DOHH2 (cell line): ENCODE measurements at regions not wholly inside any gene's neighbourhood (a gene's known extent, or its start where the extent isn't known, plus 50 kb on each side); places are given as distances from the start of the nearest gene placed in this dataset.

ENCODE experiments used
- EZH2phosphoT487 ChIP-seq: fragments of 200-600 bp; sonication (generic); IDR thresholded peaks from 2 replicates; pipeline ENCODE4 v1.6.1; 2017; ENCODE audit warnings: borderline replicate concordance, mild to moderate bottlenecking, antibody characterized with exemption, low read length, moderate library complexity, mixed read lengths
- TF ChIP-seq, protein P1 (sequence below): fragments of 200-600 bp; sonication (generic); IDR thresholded peaks from one replicate; pipeline ENCODE4 v1.5.1; 2014; ENCODE audit warnings: antibody characterized with exemption, mild to moderate bottlenecking, low read depth, low read length; ENCODE audit not compliant: poor library complexity, severe bottlenecking

DNA sequence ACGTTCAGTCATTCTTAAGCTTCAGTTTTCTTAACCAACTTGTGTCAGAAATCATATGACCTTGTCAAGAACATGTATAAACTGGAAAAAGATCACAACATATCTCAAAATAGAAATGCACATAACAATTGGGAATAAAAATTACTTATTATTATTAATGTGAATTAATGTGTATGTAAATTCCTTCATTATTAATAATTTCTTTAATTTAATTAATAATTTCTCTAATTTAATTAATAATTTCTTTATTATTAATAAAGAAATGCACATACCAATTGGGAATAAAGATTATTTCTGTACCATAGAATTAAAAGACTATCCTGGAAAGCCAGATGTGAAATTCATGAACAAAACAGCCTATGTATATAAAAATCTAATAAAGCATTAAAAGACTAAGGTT lies 718.5 kb upstream of the PCDH7 start:
- TF ChIP-seq, protein P1, sequence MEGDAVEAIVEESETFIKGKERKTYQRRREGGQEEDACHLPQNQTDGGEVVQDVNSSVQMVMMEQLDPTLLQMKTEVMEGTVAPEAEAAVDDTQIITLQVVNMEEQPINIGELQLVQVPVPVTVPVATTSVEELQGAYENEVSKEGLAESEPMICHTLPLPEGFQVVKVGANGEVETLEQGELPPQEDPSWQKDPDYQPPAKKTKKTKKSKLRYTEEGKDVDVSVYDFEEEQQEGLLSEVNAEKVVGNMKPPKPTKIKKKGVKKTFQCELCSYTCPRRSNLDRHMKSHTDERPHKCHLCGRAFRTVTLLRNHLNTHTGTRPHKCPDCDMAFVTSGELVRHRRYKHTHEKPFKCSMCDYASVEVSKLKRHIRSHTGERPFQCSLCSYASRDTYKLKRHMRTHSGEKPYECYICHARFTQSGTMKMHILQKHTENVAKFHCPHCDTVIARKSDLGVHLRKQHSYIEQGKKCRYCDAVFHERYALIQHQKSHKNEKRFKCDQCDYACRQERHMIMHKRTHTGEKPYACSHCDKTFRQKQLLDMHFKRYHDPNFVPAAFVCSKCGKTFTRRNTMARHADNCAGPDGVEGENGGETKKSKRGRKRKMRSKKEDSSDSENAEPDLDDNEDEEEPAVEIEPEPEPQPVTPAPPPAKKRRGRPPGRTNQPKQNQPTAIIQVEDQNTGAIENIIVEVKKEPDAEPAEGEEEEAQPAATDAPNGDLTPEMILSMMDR = no peak
- TF ChIP-seq EZH2phosphoT487 = no peak
